ENCODE measurements at regions not wholly inside any gene's neighbourhood (a gene's known extent, or its start where the extent isn't known, plus 50 kb on each side); places are given as distances from the start of the nearest gene placed in this dataset.
"Not testable (repeated sequence)": the region's sequence is repeated elsewhere in the genome, so short reads cannot be mapped to it uniquely, and the experiment has no call there.

- no peak for DNase-seq
These were observed 257.0 kb downstream of the TTC32 start for GRCh38 chr2:19644763-19645162.

GRCh38 chr2:19643117-19643518, 258.7 kb downstream of the TTC32 start:
- DNase-seq: no peak

GRCh38 chr2:19642501-19642900, 259.3 kb downstream of the TTC32 start:
- no peak for DNase-seq

- DNase-seq: no peak
These were observed 265.8 kb downstream of the TTC32 start for GRCh38 chr2:19635951-19636510.

- DNase-seq: no peak
These were observed 269.3 kb downstream of the TTC32 start for GRCh38 chr2:19632403-19632991.

- DNase-seq: no peak
These were observed 269.9 kb downstream of the TTC32 start for GRCh38 chr2:19631871-19632270.

- DNase-seq: no peak
These were observed 270.9 kb downstream of the TTC32 start for GRCh38 chr2:19630921-19631320.

- DNase-seq: no peak
These were observed 268.9 kb upstream of the OSR1 start for GRCh38 chr2:19627359-19627758.

GRCh38 chr2:19623488-19623887, 265.1 kb upstream of the OSR1 start:
- DNase-seq: no peak

- no peak for DNase-seq
These were observed 258.9 kb upstream of the OSR1 start for GRCh38 chr2:19617257-19617848.

- DNase-seq: not testable (repeated sequence)
These were observed 257.0 kb upstream of the OSR1 start for GRCh38 chr2:19615402-19615801.

- no peak for DNase-seq
These were observed 255.6 kb upstream of the OSR1 start for GRCh38 chr2:19614066-19614465.

GRCh38 chr2:19611491-19612332, 253.3 kb upstream of the OSR1 start:
- DNase-seq: no peak

- no peak for DNase-seq
These were observed 250.8 kb upstream of the OSR1 start for GRCh38 chr2:19609266-19609665.

GRCh38 chr2:19607931-19608771, 249.7 kb upstream of the OSR1 start:
- no peak for DNase-seq

- no peak for DNase-seq
These were observed 249.0 kb upstream of the OSR1 start for GRCh38 chr2:19607400-19607799.

GRCh38 chr2:19600982-19601381, 242.6 kb upstream of the OSR1 start:
- DNase-seq: no peak

GRCh38 chr2:19600506-19600905, 242.1 kb upstream of the OSR1 start:
- DNase-seq: no peak

GRCh38 chr2:19598971-19599370, 240.5 kb upstream of the OSR1 start:
- no peak for DNase-seq

GRCh38 chr2:19592197-19592596, 233.8 kb upstream of the OSR1 start:
- no peak for DNase-seq

GRCh38 chr2:19589791-19590190, 231.4 kb upstream of the OSR1 start:
- DNase-seq: no peak

GRCh38 chr2:19580830-19581229, 222.4 kb upstream of the OSR1 start:
- DNase-seq: no peak

GRCh38 chr2:19580264-19580663, 221.8 kb upstream of the OSR1 start:
- no peak for DNase-seq

All from CD4-positive, alpha-beta T cell treated with Interleukin-21 for 1 hour (primary cell).